ENCODE measurements at regions not wholly inside any gene's neighbourhood (a gene's known extent, or its start where the extent isn't known, plus 50 kb on each side); places are given as distances from the start of the nearest gene placed in this dataset.

- DNase-seq (ENCODE audit: low read depth): no peak
- no peak for TF ChIP-seq CTCF (IDR thresholded peaks at IDR 0.05; ENCODE audit: insufficient read depth, low read length, poor library complexity, severe bottlenecking)
- no peaks in the 10 kb centered on the region for H3K36me3 ChIP-seq (ENCODE audit: control insufficient read depth, insufficient read depth, low read length)
- H3K4me3 ChIP-seq (ENCODE audit: low read depth, low read length): no peak overlapping the region
- H3K27me3 ChIP-seq (ENCODE audit: control insufficient read depth, insufficient read depth, low read length): no peaks in the 10 kb centered on the region
Measured at GRCh38 chr1:208433971-208434370, 189.8 kb upstream of the PLXNA2 start.

- no peaks in the 10 kb centered on the region for H3K27me3 ChIP-seq (ENCODE audit: control insufficient read depth, insufficient read depth, low read length)
- no peak for TF ChIP-seq CTCF (IDR thresholded peaks at IDR 0.05; ENCODE audit: insufficient read depth, low read length, poor library complexity, severe bottlenecking)
- no peak overlapping the region for H3K4me3 ChIP-seq (ENCODE audit: low read depth, low read length)
- no peaks in the 10 kb centered on the region for H3K36me3 ChIP-seq (ENCODE audit: control insufficient read depth, insufficient read depth, low read length)
- DNase-seq (ENCODE audit: low read depth): peak; percentile 29
Measured at GRCh38 chr1:208437401-208437800, 193.2 kb upstream of the PLXNA2 start.

- Histone ChIP-seq H3K4me3 (ENCODE audit: low read depth, low read length) (no peak overlapping the region), H3K27me3 (ENCODE audit: control insufficient read depth, insufficient read depth, low read length) (no peaks in the 10 kb centered on the region), H3K36me3 (ENCODE audit: control insufficient read depth, insufficient read depth, low read length) (no peaks in the 10 kb centered on the region)
- DNase-seq (ENCODE audit: low read depth): no peak
- TF ChIP-seq CTCF (IDR thresholded peaks at IDR 0.05; ENCODE audit: insufficient read depth, low read length, poor library complexity, severe bottlenecking): no peak
Measured at GRCh38 chr1:208438112-208438699, 194.0 kb upstream of the PLXNA2 start.

- H3K36me3 ChIP-seq (ENCODE audit: control insufficient read depth, insufficient read depth, low read length): no peaks in the 10 kb centered on the region
- no peak overlapping the region for H3K4me3 ChIP-seq (ENCODE audit: low read depth, low read length)
- no peaks in the 10 kb centered on the region for H3K27me3 ChIP-seq (ENCODE audit: control insufficient read depth, insufficient read depth, low read length)
- no peak for DNase-seq (ENCODE audit: low read depth)
- no peak for TF ChIP-seq CTCF (IDR thresholded peaks at IDR 0.05; ENCODE audit: insufficient read depth, low read length, poor library complexity, severe bottlenecking)
Measured at GRCh38 chr1:208445758-208446203, 201.6 kb upstream of the PLXNA2 start.

GRCh38 chr1:208446271-208446691, 202.1 kb upstream of the PLXNA2 start:
- DNase-seq (ENCODE audit: low read depth): no peak
- no peak for TF ChIP-seq CTCF (IDR thresholded peaks at IDR 0.05; ENCODE audit: insufficient read depth, low read length, poor library complexity, severe bottlenecking)
- H3K4me3 ChIP-seq (ENCODE audit: low read depth, low read length): no peak overlapping the region
- H3K27me3 ChIP-seq (ENCODE audit: control insufficient read depth, insufficient read depth, low read length): no peaks in the 10 kb centered on the region
- H3K36me3 ChIP-seq (ENCODE audit: control insufficient read depth, insufficient read depth, low read length): no peaks in the 10 kb centered on the region

- Histone ChIP-seq H3K36me3 (ENCODE audit: control insufficient read depth, insufficient read depth, low read length) (no peaks in the 10 kb centered on the region), H3K4me3 (ENCODE audit: low read depth, low read length) (no peak overlapping the region), H3K27me3 (ENCODE audit: control insufficient read depth, insufficient read depth, low read length) (no peaks in the 10 kb centered on the region)
- no peak for DNase-seq (ENCODE audit: low read depth)
- TF ChIP-seq CTCF (IDR thresholded peaks at IDR 0.05; ENCODE audit: insufficient read depth, low read length, poor library complexity, severe bottlenecking): no peak
Measured at GRCh38 chr1:208448425-208448824, 204.2 kb upstream of the PLXNA2 start.
